ENCODE measurements at regions not wholly inside any gene's neighbourhood (a gene's known extent, or its start where the extent isn't known, plus 50 kb on each side); places are given as distances from the start of the nearest gene placed in this dataset.

GRCh38 chr12:102757154-102757881, 159.7 kb downstream of the PAH start:
- Histone ChIP-seq H3K9me3 (no peaks in the 10 kb centered on the region), H3K27me3 (no peaks in the 10 kb centered on the region), H3K36me3 (no peaks in the 10 kb centered on the region), H3K4me3 (no peak overlapping the region), H3K27ac (peak overlapping the region in 1 of 2 donors; percentile 16), H3K4me1 (no peaks in the 10 kb centered on the region)
- intact Hi-C loops (cut with DNase I), result no loop called here
- DNase-seq, result no peak
- ATAC-seq, result peak; percentile 17
- TF ChIP-seq, protein P1, sequence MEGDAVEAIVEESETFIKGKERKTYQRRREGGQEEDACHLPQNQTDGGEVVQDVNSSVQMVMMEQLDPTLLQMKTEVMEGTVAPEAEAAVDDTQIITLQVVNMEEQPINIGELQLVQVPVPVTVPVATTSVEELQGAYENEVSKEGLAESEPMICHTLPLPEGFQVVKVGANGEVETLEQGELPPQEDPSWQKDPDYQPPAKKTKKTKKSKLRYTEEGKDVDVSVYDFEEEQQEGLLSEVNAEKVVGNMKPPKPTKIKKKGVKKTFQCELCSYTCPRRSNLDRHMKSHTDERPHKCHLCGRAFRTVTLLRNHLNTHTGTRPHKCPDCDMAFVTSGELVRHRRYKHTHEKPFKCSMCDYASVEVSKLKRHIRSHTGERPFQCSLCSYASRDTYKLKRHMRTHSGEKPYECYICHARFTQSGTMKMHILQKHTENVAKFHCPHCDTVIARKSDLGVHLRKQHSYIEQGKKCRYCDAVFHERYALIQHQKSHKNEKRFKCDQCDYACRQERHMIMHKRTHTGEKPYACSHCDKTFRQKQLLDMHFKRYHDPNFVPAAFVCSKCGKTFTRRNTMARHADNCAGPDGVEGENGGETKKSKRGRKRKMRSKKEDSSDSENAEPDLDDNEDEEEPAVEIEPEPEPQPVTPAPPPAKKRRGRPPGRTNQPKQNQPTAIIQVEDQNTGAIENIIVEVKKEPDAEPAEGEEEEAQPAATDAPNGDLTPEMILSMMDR (IDR thresholded peaks at IDR 0.05), result no peak

- intact Hi-C loops (cut with DNase I), result no loop called here
- no peak overlapping the region for H3K27ac ChIP-seq
- H3K9me3 ChIP-seq, result no peaks in the 10 kb centered on the region
- TF ChIP-seq, protein P1 (IDR thresholded peaks at IDR 0.05), result no peak
- no peaks in the 10 kb centered on the region for H3K36me3 ChIP-seq
- peak; percentile 38 for ATAC-seq
- no peak for DNase-seq
- H3K4me1 ChIP-seq, result no peaks in the 10 kb centered on the region
- no peaks in the 10 kb centered on the region for H3K27me3 ChIP-seq
- no peak overlapping the region for H3K4me3 ChIP-seq
Observed at GRCh38 chr12:102756530-102756929, 160.5 kb downstream of the PAH start.

DNA sequence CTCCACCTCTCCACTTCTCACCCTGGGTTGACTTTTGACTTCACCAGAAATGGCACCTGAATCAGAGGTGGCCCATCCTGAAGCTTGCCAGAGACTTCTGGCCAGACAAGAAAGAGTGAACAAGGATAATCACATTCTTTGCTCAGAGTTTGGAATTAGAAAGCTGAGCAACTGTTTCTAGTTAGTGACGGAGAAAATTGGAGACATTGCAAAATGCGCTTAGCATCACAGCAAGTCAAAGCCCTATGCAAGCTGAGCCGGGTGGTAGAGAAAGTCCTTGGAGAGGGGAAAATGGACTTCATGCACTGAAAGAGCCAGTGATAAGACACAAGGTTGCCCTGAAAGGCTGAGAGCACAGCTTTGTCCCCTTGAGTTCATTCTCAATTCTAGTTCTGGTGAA, 161.8 kb downstream of the PAH start:
- DNase-seq (no peak), ATAC-seq (no peak)
- Histone ChIP-seq H3K36me3 (no peaks in the 10 kb centered on the region), H3K4me3 (no peak overlapping the region), H3K4me1 (no peaks in the 10 kb centered on the region), H3K27ac (no peak overlapping the region), H3K27me3 (no peaks in the 10 kb centered on the region), H3K9me3 (no peaks in the 10 kb centered on the region)
- intact Hi-C loops (cut with DNase I), result no loop called here
- TF ChIP-seq, protein P1 (IDR thresholded peaks at IDR 0.05), result no peak

GRCh38 chr12:102753802-102754201, 163.2 kb downstream of the PAH start:
- H3K27me3 ChIP-seq, result no peaks in the 10 kb centered on the region
- no peak overlapping the region for H3K27ac ChIP-seq
- TF ChIP-seq, protein P1 (IDR thresholded peaks at IDR 0.05), result no peak
- H3K36me3 ChIP-seq, result no peaks in the 10 kb centered on the region
- DNase-seq (no peak), ATAC-seq (no peak)
- H3K4me3 ChIP-seq, result no peak overlapping the region
- no peaks in the 10 kb centered on the region for H3K9me3 ChIP-seq
- intact Hi-C loops (cut with DNase I), result no loop called here
- no peaks in the 10 kb centered on the region for H3K4me1 ChIP-seq

GRCh38 chr12:102748704-102749103, 168.3 kb downstream of the PAH start:
- H3K27me3 ChIP-seq, result no peaks in the 10 kb centered on the region
- no peak for DNase-seq
- TF ChIP-seq, protein P1 (IDR thresholded peaks at IDR 0.05), result no peak
- no peak for ATAC-seq
- no peaks in the 10 kb centered on the region for H3K9me3 ChIP-seq
- intact Hi-C loops (cut with DNase I), result no loop called here
- H3K36me3 ChIP-seq, result no peaks in the 10 kb centered on the region
- H3K4me3 ChIP-seq, result no peak overlapping the region
- no peak overlapping the region for H3K27ac ChIP-seq
- H3K4me1 ChIP-seq, result no peaks in the 10 kb centered on the region

Data from left lung (tissue), 4 donors.